ENCODE measurements at regions not wholly inside any gene's neighbourhood (a gene's known extent, or its start where the extent isn't known, plus 50 kb on each side); places are given as distances from the start of the nearest gene placed in this dataset.

- Histone ChIP-seq H3K9ac (ENCODE audit: low read depth, low read length) (no peak overlapping the region), H3K36me3 (ENCODE audit: insufficient read depth, low read length) (no peaks in the 10 kb centered on the region), H3K4me1 (ENCODE audit: insufficient read depth, low read length) (peaks cover 21% of the 10 kb centered on the region), H3K9me3 (ENCODE audit: control insufficient read depth, insufficient read depth, low read length) (no peaks in the 10 kb centered on the region)
Observed at GRCh38 chr12:115449526-115449925, 765.6 kb upstream of the TBX3 start.

GRCh38 chr12:115444346-115444745 is 760.4 kb upstream of the TBX3 start:
- Histone ChIP-seq H3K4me1 (ENCODE audit: insufficient read depth, low read length) (0 out of 2 replicates have a peak, but pooled peaks cover under 1% of the 10 kb centered on the region), H3K9me3 (ENCODE audit: control insufficient read depth, insufficient read depth, low read length) (no peaks in the 10 kb centered on the region), H3K9ac (ENCODE audit: low read depth, low read length) (no peak overlapping the region), H3K36me3 (ENCODE audit: insufficient read depth, low read length) (no peaks in the 10 kb centered on the region)

- Histone ChIP-seq H3K9me3 (ENCODE audit: control insufficient read depth, insufficient read depth, low read length) (no peaks in the 10 kb centered on the region), H3K36me3 (ENCODE audit: insufficient read depth, low read length) (no peaks in the 10 kb centered on the region), H3K4me1 (ENCODE audit: insufficient read depth, low read length) (no peaks in the 10 kb centered on the region), H3K9ac (ENCODE audit: low read depth, low read length) (no peak overlapping the region)
Observed at GRCh38 chr12:115443351-115443938, 759.5 kb upstream of the TBX3 start.

GRCh38 chr12:115440438-115440837 is 756.5 kb upstream of the TBX3 start:
- no peak overlapping the region for H3K9ac ChIP-seq (ENCODE audit: low read depth, low read length)
- peaks cover 7% of the 10 kb centered on the region; the same call in 1 of the 2 replicates for H3K4me1 ChIP-seq (ENCODE audit: insufficient read depth, low read length)
- H3K9me3 ChIP-seq (ENCODE audit: control insufficient read depth, insufficient read depth, low read length): no peaks in the 10 kb centered on the region
- no peaks in the 10 kb centered on the region for H3K36me3 ChIP-seq (ENCODE audit: insufficient read depth, low read length)

- Histone ChIP-seq H3K9me3 (ENCODE audit: control insufficient read depth, insufficient read depth, low read length) (no peaks in the 10 kb centered on the region), H3K4me1 (ENCODE audit: insufficient read depth, low read length) (peaks cover 7% of the 10 kb centered on the region; the same call in 1 of the 2 replicates), H3K9ac (ENCODE audit: low read depth, low read length) (no peak overlapping the region), H3K36me3 (ENCODE audit: insufficient read depth, low read length) (no peaks in the 10 kb centered on the region)
Observed at GRCh38 chr12:115439008-115439601, 755.1 kb upstream of the TBX3 start.

GRCh38 chr12:115438314-115438713 is 754.3 kb upstream of the TBX3 start:
- H3K4me1 ChIP-seq (ENCODE audit: insufficient read depth, low read length): peaks cover 7% of the 10 kb centered on the region; the same call in 1 of the 2 replicates
- no peaks in the 10 kb centered on the region for H3K9me3 ChIP-seq (ENCODE audit: control insufficient read depth, insufficient read depth, low read length)
- no peaks in the 10 kb centered on the region for H3K36me3 ChIP-seq (ENCODE audit: insufficient read depth, low read length)
- H3K9ac ChIP-seq (ENCODE audit: low read depth, low read length): no peak overlapping the region

- peaks cover 7% of the 10 kb centered on the region; the same call in 1 of the 2 replicates for H3K4me1 ChIP-seq (ENCODE audit: insufficient read depth, low read length)
- H3K9ac ChIP-seq (ENCODE audit: low read depth, low read length): no peak overlapping the region
Observed at GRCh38 chr12:115437061-115437567, 753.1 kb upstream of the TBX3 start.

GRCh38 chr12:115433014-115433634 is 749.1 kb upstream of the TBX3 start:
- no peaks in the 10 kb centered on the region for H3K9me3 ChIP-seq (ENCODE audit: control insufficient read depth, insufficient read depth, low read length)
- no peak overlapping the region for H3K9ac ChIP-seq (ENCODE audit: low read depth, low read length)
- H3K36me3 ChIP-seq (ENCODE audit: insufficient read depth, low read length): no peaks in the 10 kb centered on the region
- H3K4me1 ChIP-seq (ENCODE audit: insufficient read depth, low read length): peaks cover 7% of the 10 kb centered on the region; the same call in 1 of the 2 replicates

More at GRCh38 chr12:115437061-115437567, 753.1 kb upstream of the TBX3 start:
- no peaks in the 10 kb centered on the region for H3K9me3 ChIP-seq (ENCODE audit: control insufficient read depth, insufficient read depth, low read length)
- H3K36me3 ChIP-seq (ENCODE audit: insufficient read depth, low read length): no peaks in the 10 kb centered on the region

- Histone ChIP-seq H3K4me1 (ENCODE audit: insufficient read depth, low read length) (no peaks in the 10 kb centered on the region), H3K9me3 (ENCODE audit: control insufficient read depth, insufficient read depth, low read length) (no peaks in the 10 kb centered on the region), H3K9ac (ENCODE audit: low read depth, low read length) (no peak overlapping the region), H3K36me3 (ENCODE audit: insufficient read depth, low read length) (no peaks in the 10 kb centered on the region)
Observed at GRCh38 chr12:115430636-115431035, 746.7 kb upstream of the TBX3 start.

GRCh38 chr12:115426732-115427131 is 742.8 kb upstream of the TBX3 start:
- no peaks in the 10 kb centered on the region for H3K9me3 ChIP-seq (ENCODE audit: control insufficient read depth, insufficient read depth, low read length)
- no peaks in the 10 kb centered on the region for H3K36me3 ChIP-seq (ENCODE audit: insufficient read depth, low read length)
- H3K9ac ChIP-seq (ENCODE audit: low read depth, low read length): no peak overlapping the region
- no peaks in the 10 kb centered on the region for H3K4me1 ChIP-seq (ENCODE audit: insufficient read depth, low read length)

- Histone ChIP-seq H3K36me3 (ENCODE audit: insufficient read depth, low read length) (no peaks in the 10 kb centered on the region), H3K9me3 (ENCODE audit: control insufficient read depth, insufficient read depth, low read length) (no peaks in the 10 kb centered on the region), H3K4me1 (ENCODE audit: insufficient read depth, low read length) (no peaks in the 10 kb centered on the region), H3K9ac (ENCODE audit: low read depth, low read length) (no peak overlapping the region)
Observed at GRCh38 chr12:115424003-115424402, 740.0 kb upstream of the TBX3 start.

- Histone ChIP-seq H3K9me3 (ENCODE audit: control insufficient read depth, insufficient read depth, low read length) (no peaks in the 10 kb centered on the region), H3K4me1 (ENCODE audit: insufficient read depth, low read length) (no peaks in the 10 kb centered on the region), H3K36me3 (ENCODE audit: insufficient read depth, low read length) (no peaks in the 10 kb centered on the region), H3K9ac (ENCODE audit: low read depth, low read length) (no peak overlapping the region)
Observed at GRCh38 chr12:115423546-115423987, 739.6 kb upstream of the TBX3 start.

GRCh38 chr12:115422845-115423545 is 739.0 kb upstream of the TBX3 start:
- H3K36me3 ChIP-seq (ENCODE audit: insufficient read depth, low read length): no peaks in the 10 kb centered on the region
- no peaks in the 10 kb centered on the region for H3K4me1 ChIP-seq (ENCODE audit: insufficient read depth, low read length)
- H3K9me3 ChIP-seq (ENCODE audit: control insufficient read depth, insufficient read depth, low read length): no peaks in the 10 kb centered on the region
- no peak overlapping the region for H3K9ac ChIP-seq (ENCODE audit: low read depth, low read length)

Measured in ES-I3 (cell line).